ENCODE measurements at regions not wholly inside any gene's neighbourhood (a gene's known extent, or its start where the extent isn't known, plus 50 kb on each side); places are given as distances from the start of the nearest gene placed in this dataset.

- RAD21 ChIA-PET (ENCODE audit: low non-redundant PET in 1 of 2, low total read pairs in 2 of 2, uncharacterized antibody in 2 of 2, unreplicated experiment in 2 of 2), result no interaction called here
- H3K27me3 ChIP-seq (ENCODE audit: insufficient read depth, low read length), result no peaks in the 10 kb centered on the region
- ATAC-seq (no peak), DNase-seq (ENCODE audit: low read depth, low spot score) (no peak)
- TF ChIP-seq SIN3A (IDR thresholded peaks at IDR 0.05; ENCODE audit: low read depth), result no peak
- TF ChIP-seq JUND (IDR thresholded peaks at IDR 0.05), result no peak
- no peak for TF ChIP-seq CBX3 (IDR thresholded peaks at IDR 0.05; ENCODE audit: low read depth)
- TF ChIP-seq RAD21 (IDR thresholded peaks at IDR 0.05; ENCODE audit: low read depth), result no peak
- H3K9me2 ChIP-seq (ENCODE audit: insufficient read depth), result no peaks in the 10 kb centered on the region
- CTCF ChIA-PET, result no interaction called here
- H3K36me3 ChIP-seq (ENCODE audit: control insufficient read depth in 1 of 2, insufficient read depth in 2 of 2, low read length in 2 of 2), result no peaks in the 10 kb centered on the region
- no peak overlapping the region for H3K4me3 ChIP-seq (replicated peaks in 1 of 2; ENCODE audit: low read depth in 1 of 2, low read length in 2 of 2)
- no peaks in the 10 kb centered on the region for H3K9me3 ChIP-seq (ENCODE audit: control insufficient read depth in 1 of 2, insufficient read depth in 1 of 2, low read depth in 1 of 2, low read length in 2 of 2)
- H3K9ac ChIP-seq (ENCODE audit: low read length), result no peak overlapping the region
- H3K4me1 ChIP-seq (ENCODE audit: control insufficient read depth in 1 of 2, insufficient read depth in 2 of 2, low read length in 2 of 2), result no peaks in the 10 kb centered on the region
- H3K27ac ChIP-seq (ENCODE audit: low read depth, low read length), result no peak overlapping the region
- POLR2A ChIA-PET, result no interaction called here
- intact Hi-C loops (cut with micrococcal nuclease), result no loop called here
- H2AFZ ChIP-seq (ENCODE audit: low read depth, low read length, poor library complexity, severe bottlenecking), result no peak overlapping the region
- H3K4me2 ChIP-seq (ENCODE audit: low read length), result no peak overlapping the region
- H3K79me2 ChIP-seq (ENCODE audit: insufficient read depth, low read length), result no peaks in the 10 kb centered on the region
- no peaks in the 10 kb centered on the region for H4K20me1 ChIP-seq (ENCODE audit: insufficient read depth)
- no TSS peak for BruUV-seq (replicated peaks)
These were observed 114.6 kb upstream of the PLXNC1 start for GRCh38 chr12:94033784-94034183.

GRCh38 chr12:94037444-94037843 is 110.9 kb upstream of the PLXNC1 start:
- Histone ChIP-seq H3K9me3 (ENCODE audit: control insufficient read depth in 1 of 2, insufficient read depth in 1 of 2, low read depth in 1 of 2, low read length in 2 of 2) (no peaks in the 10 kb centered on the region), H3K4me3 (replicated peaks in 1 of 2; ENCODE audit: low read depth in 1 of 2, low read length in 2 of 2) (no peak overlapping the region), H2AFZ (ENCODE audit: low read depth, low read length, poor library complexity, severe bottlenecking) (no peak overlapping the region), H3K9ac (ENCODE audit: low read length) (no peak overlapping the region), H3K27ac (ENCODE audit: low read depth, low read length) (no peak overlapping the region), H3K4me2 (ENCODE audit: low read length) (no peak overlapping the region), H3K27me3 (ENCODE audit: insufficient read depth, low read length) (no peaks in the 10 kb centered on the region), H3K79me2 (ENCODE audit: insufficient read depth, low read length) (no peaks in the 10 kb centered on the region), H3K36me3 (ENCODE audit: control insufficient read depth in 1 of 2, insufficient read depth in 2 of 2, low read length in 2 of 2) (no peaks in the 10 kb centered on the region), H3K9me2 (ENCODE audit: insufficient read depth) (no peaks in the 10 kb centered on the region), H3K4me1 (ENCODE audit: control insufficient read depth in 1 of 2, insufficient read depth in 2 of 2, low read length in 2 of 2) (no peaks in the 10 kb centered on the region), H4K20me1 (ENCODE audit: insufficient read depth) (no peaks in the 10 kb centered on the region)
- DNase-seq (ENCODE audit: low read depth, low spot score) (no peak), ATAC-seq (no peak)
- no TSS peak for BruUV-seq (replicated peaks)
- ChIA-PET POLR2A (no interaction called here), CTCF (no interaction called here), RAD21 (ENCODE audit: low non-redundant PET in 1 of 2, low total read pairs in 2 of 2, uncharacterized antibody in 2 of 2, unreplicated experiment in 2 of 2) (no interaction called here)
- intact Hi-C loops (cut with micrococcal nuclease), result no loop called here
- TF ChIP-seq ELF1 (IDR thresholded peaks at IDR 0.05; ENCODE audit: borderline replicate concordance, low read depth) (no peak), ZFX (IDR thresholded peaks at IDR 0.05) (no peak), ZBTB33 (IDR thresholded peaks at IDR 0.05; ENCODE audit: extremely low read depth, insufficient replicate concordance, low read length) (no peak), SRF (IDR thresholded peaks at IDR 0.05; ENCODE audit: low read depth) (no peak), POLR2A (IDR thresholded peaks at IDR 0.05; ENCODE audit: borderline replicate concordance, extremely low read depth, insufficient read depth, insufficient read length) (no peak), EGR1 (IDR thresholded peaks at IDR 0.05; ENCODE audit: low read depth) (no peak), YY1 (IDR thresholded peaks at IDR 0.05; ENCODE audit: extremely low read depth, insufficient replicate concordance, low read depth, low read length) (no peak), SP1 (IDR thresholded peaks at IDR 0.05; ENCODE audit: low read depth) (no peak), SIN3A (IDR thresholded peaks at IDR 0.05; ENCODE audit: low read depth) (no peak), EZH2 (IDR thresholded peaks at IDR 0.05) (no peak), POLR2AphosphoS5 (IDR thresholded peaks at IDR 0.05; ENCODE audit: low read depth, low read length) (no peak), RAD21 (IDR thresholded peaks at IDR 0.05; ENCODE audit: low read depth) (no peak)
- TF ChIP-seq, protein P1, sequence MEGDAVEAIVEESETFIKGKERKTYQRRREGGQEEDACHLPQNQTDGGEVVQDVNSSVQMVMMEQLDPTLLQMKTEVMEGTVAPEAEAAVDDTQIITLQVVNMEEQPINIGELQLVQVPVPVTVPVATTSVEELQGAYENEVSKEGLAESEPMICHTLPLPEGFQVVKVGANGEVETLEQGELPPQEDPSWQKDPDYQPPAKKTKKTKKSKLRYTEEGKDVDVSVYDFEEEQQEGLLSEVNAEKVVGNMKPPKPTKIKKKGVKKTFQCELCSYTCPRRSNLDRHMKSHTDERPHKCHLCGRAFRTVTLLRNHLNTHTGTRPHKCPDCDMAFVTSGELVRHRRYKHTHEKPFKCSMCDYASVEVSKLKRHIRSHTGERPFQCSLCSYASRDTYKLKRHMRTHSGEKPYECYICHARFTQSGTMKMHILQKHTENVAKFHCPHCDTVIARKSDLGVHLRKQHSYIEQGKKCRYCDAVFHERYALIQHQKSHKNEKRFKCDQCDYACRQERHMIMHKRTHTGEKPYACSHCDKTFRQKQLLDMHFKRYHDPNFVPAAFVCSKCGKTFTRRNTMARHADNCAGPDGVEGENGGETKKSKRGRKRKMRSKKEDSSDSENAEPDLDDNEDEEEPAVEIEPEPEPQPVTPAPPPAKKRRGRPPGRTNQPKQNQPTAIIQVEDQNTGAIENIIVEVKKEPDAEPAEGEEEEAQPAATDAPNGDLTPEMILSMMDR (IDR thresholded peaks at IDR 0.05 in 2 of 3, conservative IDR thresholded peaks at IDR 0.05 in 1 of 3; ENCODE audit: borderline replicate concordance in 1 of 3, insufficient read depth in 1 of 3, low read depth in 2 of 3, low read length in 2 of 3), result no peak

Data from HCT116 (cell line).